ENCODE measurements at regions not wholly inside any gene's neighbourhood (a gene's known extent, or its start where the extent isn't known, plus 50 kb on each side); places are given as distances from the start of the nearest gene placed in this dataset.

DNA sequence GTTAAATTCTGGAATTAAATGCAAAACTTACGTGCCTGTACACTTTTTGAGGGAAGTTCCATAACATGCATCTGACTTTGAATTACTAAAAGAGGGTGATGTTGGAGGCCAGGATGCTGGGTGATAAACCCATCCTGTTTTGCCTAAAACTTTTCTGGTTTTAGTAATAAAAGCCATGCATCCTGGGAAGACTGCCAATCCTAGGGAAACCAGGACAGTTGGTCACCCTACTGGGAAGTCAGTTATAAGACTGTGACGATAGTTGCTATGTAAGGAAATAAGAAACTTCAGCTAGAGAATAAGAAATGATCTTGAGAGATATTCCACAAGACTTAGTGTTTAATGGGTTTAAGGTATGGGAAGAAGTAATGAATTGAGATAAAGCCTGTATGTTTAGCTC is 336.6 kb upstream of the LYPLAL1 start:
- POLR2A ChIA-PET, result interaction anchor here (1.1 kb wide), 1 partner anchor 8 kb away, joined by 3 read pairs; no protein-coding TSS in a partner anchor
- CTCF ChIA-PET (ENCODE audit: unreplicated experiment), result no interaction called here
- no peak overlapping the region for H3K4me2 ChIP-seq (ENCODE audit: low read length)

DNA sequence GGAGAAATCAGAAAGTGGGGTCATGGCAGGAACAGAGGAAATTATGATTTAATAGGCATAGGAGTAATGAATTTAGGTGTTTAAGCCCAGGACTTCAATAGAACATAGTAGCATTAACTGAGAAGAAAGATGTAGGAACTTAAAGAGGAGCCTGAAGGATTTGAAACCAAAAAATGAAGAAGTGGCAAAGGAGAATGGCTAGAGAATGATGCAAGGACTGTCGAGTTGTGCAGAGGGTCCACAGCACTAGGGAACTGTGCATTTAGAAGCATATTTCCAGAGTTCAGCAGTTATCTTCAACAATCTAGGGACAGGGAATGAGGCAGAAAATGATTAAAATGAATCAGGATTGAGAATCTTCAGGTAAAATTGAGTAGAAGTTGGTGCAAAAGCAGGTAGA is 328.1 kb upstream of the LYPLAL1 start:
- no peaks in the 10 kb centered on the region for H3K4me1 ChIP-seq (ENCODE audit: insufficient read depth, low read length, poor library complexity, severe bottlenecking)
- no peak for TF ChIP-seq EZH2phosphoT487 (IDR thresholded peaks at IDR 0.05; ENCODE audit: borderline replicate concordance, low read depth, low read length)
- no peak for TF ChIP-seq CTCF (conservative IDR thresholded peaks at IDR 0.05; ENCODE audit: low read length)
- no peak overlapping the region for H3K4me3 ChIP-seq (ENCODE audit: low read depth, low read length, poor library complexity, severe bottlenecking)
- DNase-seq (ENCODE audit: low spot score), result no peak
- no peak overlapping the region for H2AFZ ChIP-seq (ENCODE audit: low read length)
- no peak overlapping the region for H3K27ac ChIP-seq (ENCODE audit: low read depth, low read length, poor library complexity, severe bottlenecking)
- BruUV-seq (replicated peaks), result no TSS peak
- CTCF ChIA-PET (ENCODE audit: unreplicated experiment), result no interaction called here
- H3K79me2 ChIP-seq (ENCODE audit: insufficient read depth, low read depth, low read length), result no peaks in the 10 kb centered on the region
- no peaks in the 10 kb centered on the region for H3K9me2 ChIP-seq (ENCODE audit: insufficient read depth, low read length)
- H4K20me1 ChIP-seq (ENCODE audit: insufficient read depth, low read length), result no peaks in the 10 kb centered on the region
- no peaks in the 10 kb centered on the region for H3K36me3 ChIP-seq (ENCODE audit: insufficient read depth, low read length)
- POLR2A ChIA-PET, result no interaction called here
- no peaks in the 10 kb centered on the region for H3K9me3 ChIP-seq (ENCODE audit: low read length)
- H3K4me2 ChIP-seq (ENCODE audit: low read length), result no peak overlapping the region
- intact Hi-C loops (cut with micrococcal nuclease; ENCODE audit: unreplicated experiment), result no loop called here

More for the DNA sequence above, 336.6 kb upstream of the LYPLAL1 start:
- no peak for DNase-seq (ENCODE audit: low spot score)
- intact Hi-C loops (cut with micrococcal nuclease; ENCODE audit: unreplicated experiment), result no loop called here
- BruUV-seq (replicated peaks), result no TSS peak
- Histone ChIP-seq H3K4me3 (ENCODE audit: low read depth, low read length, poor library complexity, severe bottlenecking) (no peak overlapping the region), H3K79me2 (ENCODE audit: insufficient read depth, low read depth, low read length) (no peaks in the 10 kb centered on the region), H3K4me1 (ENCODE audit: insufficient read depth, low read length, poor library complexity, severe bottlenecking) (no peaks in the 10 kb centered on the region), H3K27ac (ENCODE audit: low read depth, low read length, poor library complexity, severe bottlenecking) (no peak overlapping the region), H3K9me2 (ENCODE audit: insufficient read depth, low read length) (no peaks in the 10 kb centered on the region), H4K20me1 (ENCODE audit: insufficient read depth, low read length) (no peaks in the 10 kb centered on the region), H3K36me3 (ENCODE audit: insufficient read depth, low read length) (no peaks in the 10 kb centered on the region), H2AFZ (ENCODE audit: low read length) (no peak overlapping the region), H3K9me3 (ENCODE audit: low read length) (no peaks in the 10 kb centered on the region)
- no peak for TF ChIP-seq CTCF (conservative IDR thresholded peaks at IDR 0.05; ENCODE audit: low read length)
- no peak for TF ChIP-seq EZH2phosphoT487 (IDR thresholded peaks at IDR 0.05; ENCODE audit: borderline replicate concordance, low read depth, low read length)

- POLR2A ChIA-PET, result no interaction called here
These were observed 327.5 kb upstream of the LYPLAL1 start for GRCh38 chr1:218846181-218846580.

More at GRCh38 chr1:218846181-218846580, 327.5 kb upstream of the LYPLAL1 start:
- Histone ChIP-seq H3K36me3 (ENCODE audit: insufficient read depth, low read length) (no peaks in the 10 kb centered on the region), H2AFZ (ENCODE audit: low read length) (no peak overlapping the region), H3K27ac (ENCODE audit: low read depth, low read length, poor library complexity, severe bottlenecking) (no peak overlapping the region), H3K4me1 (ENCODE audit: insufficient read depth, low read length, poor library complexity, severe bottlenecking) (no peaks in the 10 kb centered on the region), H4K20me1 (ENCODE audit: insufficient read depth, low read length) (no peaks in the 10 kb centered on the region), H3K79me2 (ENCODE audit: insufficient read depth, low read depth, low read length) (no peaks in the 10 kb centered on the region), H3K9me2 (ENCODE audit: insufficient read depth, low read length) (no peaks in the 10 kb centered on the region), H3K9me3 (ENCODE audit: low read length) (no peaks in the 10 kb centered on the region), H3K4me2 (ENCODE audit: low read length) (no peak overlapping the region), H3K4me3 (ENCODE audit: low read depth, low read length, poor library complexity, severe bottlenecking) (no peak overlapping the region)
- BruUV-seq (replicated peaks), result no TSS peak
- intact Hi-C loops (cut with micrococcal nuclease; ENCODE audit: unreplicated experiment), result no loop called here
- TF ChIP-seq CTCF (conservative IDR thresholded peaks at IDR 0.05; ENCODE audit: low read length) (no peak), EZH2phosphoT487 (IDR thresholded peaks at IDR 0.05; ENCODE audit: borderline replicate concordance, low read depth, low read length) (no peak)
- CTCF ChIA-PET (ENCODE audit: unreplicated experiment), result no interaction called here
- DNase-seq (ENCODE audit: low spot score), result no peak

Measured in OCI-LY7 (cell line).